ENCODE measurements at regions not wholly inside any gene's neighbourhood (a gene's known extent, or its start where the extent isn't known, plus 50 kb on each side); places are given as distances from the start of the nearest gene placed in this dataset.

DNA sequence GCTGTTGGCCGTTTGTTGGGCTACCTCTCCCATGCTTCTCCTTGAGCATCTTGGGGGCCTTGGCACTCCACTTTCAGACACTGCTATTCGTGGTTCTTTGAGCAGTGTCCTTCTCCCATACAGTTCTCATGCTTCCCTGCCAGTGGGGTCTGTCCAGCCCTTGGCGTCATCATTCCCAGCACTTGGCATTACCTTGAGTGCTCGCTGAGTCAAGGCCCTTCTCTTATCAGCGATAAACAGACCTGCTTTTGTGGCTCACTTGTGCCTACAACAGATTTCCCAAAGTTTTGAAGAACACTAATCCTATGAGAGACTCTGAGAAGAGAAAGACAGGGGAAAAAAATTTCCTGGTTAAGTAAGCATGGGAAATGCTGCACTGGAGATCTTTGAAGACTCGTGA lies 85.3 kb downstream of the NOC3L start:
- Histone ChIP-seq H3K27me3 (replicated peaks in 1 of 7) (peaks cover 0 to 18% (median 0%) of the 10 kb centered on the region in 7 donors), H3K36me3 (no peaks in the 10 kb centered on the region), H3K9me3 (peaks cover 0 to 8% (median 5%) of the 10 kb centered on the region in 8 donors), H3K4me1 (peaks cover 5 to 40% (median 16%) of the 10 kb centered on the region in 6 donors), H3K4me3 (no peak overlapping the region), H3K27ac (peak overlapping the region; percentile 37 to 85 (median 74))
- DNase-seq: no peak
- 63 to 80% (median 77%) methylated on average over 6 of the region's 6 CpGs for WGBS, 5 donors
- TF ChIP-seq POLR2AphosphoS5 (IDR thresholded peaks at IDR 0.05) (peak in 2 of 3 donors; percentile 43 to 81), POLR2A (IDR thresholded peaks at IDR 0.05) (no peak)
- TF ChIP-seq, protein P1, sequence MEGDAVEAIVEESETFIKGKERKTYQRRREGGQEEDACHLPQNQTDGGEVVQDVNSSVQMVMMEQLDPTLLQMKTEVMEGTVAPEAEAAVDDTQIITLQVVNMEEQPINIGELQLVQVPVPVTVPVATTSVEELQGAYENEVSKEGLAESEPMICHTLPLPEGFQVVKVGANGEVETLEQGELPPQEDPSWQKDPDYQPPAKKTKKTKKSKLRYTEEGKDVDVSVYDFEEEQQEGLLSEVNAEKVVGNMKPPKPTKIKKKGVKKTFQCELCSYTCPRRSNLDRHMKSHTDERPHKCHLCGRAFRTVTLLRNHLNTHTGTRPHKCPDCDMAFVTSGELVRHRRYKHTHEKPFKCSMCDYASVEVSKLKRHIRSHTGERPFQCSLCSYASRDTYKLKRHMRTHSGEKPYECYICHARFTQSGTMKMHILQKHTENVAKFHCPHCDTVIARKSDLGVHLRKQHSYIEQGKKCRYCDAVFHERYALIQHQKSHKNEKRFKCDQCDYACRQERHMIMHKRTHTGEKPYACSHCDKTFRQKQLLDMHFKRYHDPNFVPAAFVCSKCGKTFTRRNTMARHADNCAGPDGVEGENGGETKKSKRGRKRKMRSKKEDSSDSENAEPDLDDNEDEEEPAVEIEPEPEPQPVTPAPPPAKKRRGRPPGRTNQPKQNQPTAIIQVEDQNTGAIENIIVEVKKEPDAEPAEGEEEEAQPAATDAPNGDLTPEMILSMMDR (IDR thresholded peaks at IDR 0.05 in 8 of 11, conservative IDR thresholded peaks at IDR 0.05 in 3 of 11): no peak
- intact Hi-C loops (cut with DNase I; ENCODE audit: low total_unique reads): no loop called here

DNA sequence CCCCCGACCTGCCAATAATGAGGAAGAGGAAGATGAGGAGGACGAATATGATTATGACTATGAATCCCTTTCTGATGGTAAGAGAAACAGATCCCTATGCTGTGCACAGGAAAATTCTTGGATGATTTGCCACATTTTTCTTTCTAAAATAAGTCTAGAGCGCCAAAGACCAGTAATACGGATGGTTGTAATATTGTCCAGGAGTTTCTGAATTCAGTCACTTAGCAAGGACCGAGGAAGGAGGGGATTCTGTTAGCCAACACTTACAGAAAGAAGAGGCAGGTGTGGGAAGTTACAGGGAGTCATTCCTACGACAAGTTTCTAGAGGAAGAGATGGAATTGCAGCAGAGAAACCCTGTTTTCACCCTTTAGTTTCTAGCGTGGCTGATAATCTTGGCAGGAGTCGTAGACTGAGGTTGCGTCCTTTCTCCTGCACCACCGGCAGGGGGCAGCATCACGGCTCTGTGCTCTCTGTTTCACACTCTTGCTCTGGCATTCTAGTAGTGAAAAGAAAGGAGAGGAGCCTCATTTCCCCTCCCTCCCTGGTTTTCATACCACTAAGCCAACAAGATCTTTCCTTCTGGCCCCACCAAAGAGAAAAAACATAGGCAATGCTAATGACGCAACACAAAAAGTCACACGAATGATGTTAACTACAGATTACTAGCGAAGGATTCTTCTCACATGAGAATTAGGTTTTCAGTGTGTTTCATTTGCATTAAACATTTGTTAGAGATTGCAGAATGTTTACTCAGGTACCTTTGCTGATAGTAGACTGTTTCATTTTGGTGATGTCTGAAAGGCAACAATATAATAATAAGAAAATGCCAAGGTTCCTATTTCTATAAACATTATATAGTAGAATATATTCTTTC lies 82.7 kb downstream of the NOC3L start:
- Histone ChIP-seq H3K4me1 (peaks cover 0 to 19% (median 8%) of the 10 kb centered on the region in 6 donors), H3K27me3 (replicated peaks in 1 of 7) (peaks cover 0 to 18% (median 0%) of the 10 kb centered on the region in 7 donors), H3K9me3 (no peaks in the 10 kb centered on the region), H3K27ac (peak overlapping the region in 3 of 8 donors; percentile 2 to 85 (median 39)), H3K4me3 (no peak overlapping the region), H3K36me3 (peaks cover 0 to 10% (median 0%) of the 10 kb centered on the region in 6 donors)
- intact Hi-C loops (cut with DNase I; ENCODE audit: low total_unique reads): loop anchor here (5.0 kb wide), 1 partner anchor 162 kb away; no protein-coding TSS in a partner anchor
- peak; percentile 86 for DNase-seq
- TF ChIP-seq, protein P1 (IDR thresholded peaks at IDR 0.05 in 8 of 11, conservative IDR thresholded peaks at IDR 0.05 in 3 of 11): peak; percentile 31 to 85 (median 68)
- no peak for TF ChIP-seq POLR2AphosphoS5 (IDR thresholded peaks at IDR 0.05)
- no peak for TF ChIP-seq POLR2A (IDR thresholded peaks at IDR 0.05)
- WGBS, 5 donors: 42 to 50% (median 45%) methylated on average over 14 of the region's 14 CpGs

DNA sequence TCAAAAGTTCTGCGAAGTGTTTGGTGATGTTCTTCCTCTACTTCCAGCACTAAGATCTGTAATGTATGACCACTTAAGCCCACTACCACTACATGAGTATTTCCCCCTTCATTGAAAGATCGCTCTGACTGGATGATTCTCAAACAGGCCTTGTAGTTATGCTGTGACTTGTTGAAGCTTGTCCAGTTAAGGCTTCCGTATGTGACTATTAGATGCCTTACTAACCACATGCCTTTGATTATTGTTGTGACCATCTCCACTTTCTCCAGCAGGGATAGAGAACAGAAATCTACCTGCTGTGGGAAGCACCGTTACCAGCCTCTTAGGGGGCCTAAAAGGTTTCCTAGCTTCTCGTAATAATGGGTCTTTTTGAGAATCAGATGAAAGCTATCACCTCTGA lies 81.1 kb downstream of the NOC3L start:
- Histone ChIP-seq H3K9me3 (no peaks in the 10 kb centered on the region), H3K36me3 (peaks cover 0 to 10% (median 0%) of the 10 kb centered on the region in 6 donors), H3K27ac (no peak overlapping the region), H3K4me1 (peaks cover 0 to 19% (median 7%) of the 10 kb centered on the region in 6 donors), H3K27me3 (replicated peaks in 1 of 7) (peaks cover 0 to 18% (median 0%) of the 10 kb centered on the region in 7 donors), H3K4me3 (no peak overlapping the region)
- 90 to 95% (median 91%) methylated on average over 5 of the region's 5 CpGs for WGBS, 5 donors
- TF ChIP-seq POLR2A (IDR thresholded peaks at IDR 0.05) (no peak), POLR2AphosphoS5 (IDR thresholded peaks at IDR 0.05) (no peak)
- TF ChIP-seq, protein P1 (IDR thresholded peaks at IDR 0.05 in 8 of 11, conservative IDR thresholded peaks at IDR 0.05 in 3 of 11): no peak
- intact Hi-C loops (cut with DNase I; ENCODE audit: low total_unique reads): loop anchor here (5.0 kb wide), 1 partner anchor 161 kb away; no protein-coding TSS in a partner anchor
- DNase-seq: no peak

DNA sequence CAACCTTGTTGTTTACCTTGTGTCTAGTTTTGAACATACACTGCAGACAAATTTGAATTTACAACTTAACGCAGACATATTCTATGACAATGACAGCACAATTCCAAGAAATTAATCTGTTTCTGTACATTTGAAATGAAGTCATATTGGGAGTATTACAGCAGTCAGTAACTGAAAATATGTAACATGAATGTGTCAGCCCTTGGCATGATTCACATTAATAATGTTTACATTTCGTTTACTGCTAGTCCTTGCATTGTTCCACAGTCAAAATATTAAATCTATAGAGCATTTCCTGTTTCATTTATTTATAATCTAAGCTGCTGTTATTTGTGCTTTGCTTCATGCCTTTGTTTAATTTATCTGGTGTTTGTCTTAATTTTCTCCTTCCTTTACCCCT lies 80.4 kb downstream of the NOC3L start:
- Histone ChIP-seq H3K9me3 (no peaks in the 10 kb centered on the region), H3K27ac (no peak overlapping the region), H3K4me1 (peaks cover 0 to 19% (median 11%) of the 10 kb centered on the region in 6 donors), H3K4me3 (no peak overlapping the region), H3K27me3 (replicated peaks in 1 of 7) (peaks cover 0 to 18% (median 0%) of the 10 kb centered on the region in 7 donors), H3K36me3 (peaks cover 0 to 10% (median 0%) of the 10 kb centered on the region in 6 donors)
- intact Hi-C loops (cut with DNase I; ENCODE audit: low total_unique reads): loop anchor here (5.0 kb wide), 1 partner anchor 160 kb away; no protein-coding TSS in a partner anchor
- WGBS, 5 donors: 76 to 85% (median 81%) methylated on average over 2 of the region's 2 CpGs
- TF ChIP-seq POLR2A (IDR thresholded peaks at IDR 0.05) (no peak), POLR2AphosphoS5 (IDR thresholded peaks at IDR 0.05) (no peak)
- TF ChIP-seq, protein P1 (IDR thresholded peaks at IDR 0.05 in 8 of 11, conservative IDR thresholded peaks at IDR 0.05 in 3 of 11): no peak
- DNase-seq: no peak
